Kidney capillary endothelial cell (primary cell): ENCODE measurements at regions not wholly inside any gene's neighbourhood (a gene's known extent, or its start where the extent isn't known, plus 50 kb on each side); places are given as distances from the start of the nearest gene placed in this dataset.
"Not testable (repeated sequence)": the region's sequence is repeated elsewhere in the genome, so short reads cannot be mapped to it uniquely, and the experiment has no call there.

ENCODE experiments used
- DNase-seq: peaks from one replicate; pipeline ENCODE4 v3.0.0-alpha.2; 2018; ENCODE audit warnings: low spot score

DNA sequence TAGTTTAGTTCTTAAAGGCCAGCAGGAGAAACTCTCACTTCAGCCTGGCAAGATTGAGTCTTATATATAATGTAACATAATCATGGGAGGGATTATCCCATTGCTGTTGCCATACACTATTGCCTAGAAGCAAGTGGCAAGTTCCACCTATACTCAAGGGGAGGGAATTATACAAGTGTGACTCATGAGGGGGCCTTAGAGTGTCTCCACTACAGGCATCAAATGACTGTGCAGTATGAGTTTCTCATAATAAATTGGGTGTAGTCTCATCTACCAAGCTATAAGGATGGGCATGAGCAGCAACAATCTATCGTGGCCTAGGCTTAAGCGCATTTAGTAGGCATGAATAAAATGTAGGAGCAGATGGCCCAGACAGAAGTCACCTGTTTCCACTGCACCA is 89.1 kb upstream of the C1GALT1C1 start:
- DNase-seq = no peak

- not testable (repeated sequence) for DNase-seq
These were observed 72.5 kb upstream of the C1GALT1C1 start for GRCh38 chrX:120702337-120702736.

- no peak for DNase-seq
These were observed 67.2 kb upstream of the C1GALT1C1 start for GRCh38 chrX:120697053-120697452.

GRCh38 chrX:120692319-120692718 is 62.5 kb upstream of the C1GALT1C1 start:
- DNase-seq = no peak

- DNase-seq = no peak
These were observed 61.1 kb upstream of the C1GALT1C1 start for GRCh38 chrX:120690941-120691340.

- no peak for DNase-seq
These were observed 60.5 kb upstream of the C1GALT1C1 start for GRCh38 chrX:120690344-120690743.

DNA sequence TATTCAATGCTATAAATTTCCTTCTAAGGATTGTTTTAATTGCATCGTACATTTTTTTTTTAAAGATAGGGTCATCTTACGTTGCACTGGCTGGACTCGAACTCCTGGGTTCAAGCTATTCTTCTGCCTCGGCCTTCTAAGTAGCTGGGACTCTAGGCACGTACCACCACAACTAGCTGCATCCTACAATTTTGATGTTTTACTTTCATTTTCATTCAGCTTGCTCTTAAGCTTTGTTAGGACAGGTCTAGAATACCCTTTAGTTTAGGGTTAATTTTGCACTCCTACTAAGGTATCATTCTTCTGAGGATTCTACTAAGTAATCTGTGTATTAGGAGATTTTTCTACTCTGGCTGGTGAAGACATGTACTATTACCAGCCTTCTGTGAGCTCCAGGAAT is 50.2 kb upstream of the C1GALT1C1 start:
- no peak for DNase-seq
